ENCODE measurements at regions not wholly inside any gene's neighbourhood (a gene's known extent, or its start where the extent isn't known, plus 50 kb on each side); places are given as distances from the start of the nearest gene placed in this dataset.

DNA sequence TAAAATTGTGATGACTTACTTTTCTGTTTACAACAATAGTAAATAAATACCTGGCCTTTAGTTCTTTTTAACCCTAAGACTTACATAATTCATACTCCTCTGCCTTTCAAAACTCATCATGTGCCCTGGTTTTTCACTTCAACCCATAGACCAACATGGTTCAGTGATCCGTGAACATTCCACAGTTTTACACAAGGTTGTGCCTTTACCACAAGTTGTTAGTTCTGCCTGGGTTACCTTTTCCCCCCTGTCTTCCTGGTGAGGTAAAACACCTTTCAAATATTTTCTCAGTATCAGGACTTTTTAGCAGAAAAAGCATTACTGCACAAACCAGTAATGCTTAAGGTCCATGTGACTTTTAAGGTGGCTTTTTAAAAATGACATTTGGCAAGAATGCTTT lies 1466.4 kb downstream of the PLA2G4A start:
- no peak for DNase-seq (ENCODE audit: low spot score)

DNA sequence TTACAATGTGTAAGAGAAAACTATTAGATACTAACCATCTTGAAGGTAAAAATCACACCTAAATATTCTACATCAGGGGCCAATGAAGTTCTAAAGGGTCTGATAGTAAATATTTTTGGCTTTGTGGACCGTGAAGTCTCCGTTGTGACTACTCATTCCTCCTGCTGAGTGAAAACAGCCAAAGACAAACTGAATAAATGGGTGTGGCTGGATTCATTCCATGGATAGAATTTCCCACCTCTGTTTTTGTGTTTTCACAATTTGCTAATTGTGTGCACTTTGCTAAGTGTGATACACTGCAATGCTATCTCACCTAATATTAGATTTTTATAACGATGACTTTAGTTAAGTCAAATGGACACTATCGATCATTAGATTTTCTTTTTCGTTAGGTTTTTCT lies 1474.0 kb downstream of the PLA2G4A start:
- no peak for DNase-seq (ENCODE audit: low spot score)

DNA sequence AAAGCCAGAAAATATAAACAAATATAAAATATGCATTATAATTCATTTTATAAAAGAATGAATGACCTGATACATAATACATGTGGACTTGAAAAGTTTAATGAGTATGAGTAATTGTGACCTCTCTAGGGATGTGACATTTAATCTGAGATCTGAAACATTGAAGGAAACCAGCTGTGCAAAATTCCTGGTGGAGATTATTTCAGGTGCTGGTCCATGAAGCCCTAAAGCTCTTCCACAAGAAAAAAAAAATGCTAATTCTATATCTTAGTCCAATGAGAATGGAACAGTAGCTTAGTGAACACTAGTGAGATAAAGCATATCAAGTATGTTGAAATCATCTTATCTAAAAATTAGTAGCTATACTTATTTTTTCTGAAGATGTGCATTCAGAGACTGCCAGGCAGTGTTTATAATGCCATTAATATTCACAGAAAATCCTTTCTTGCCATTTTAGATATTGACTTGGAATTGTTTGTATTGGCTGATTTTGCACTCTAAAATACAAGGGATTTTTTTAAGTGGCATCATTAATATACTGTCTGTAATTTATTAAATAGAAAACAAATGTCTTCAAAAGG lies 1485.9 kb downstream of the PLA2G4A start:
- DNase-seq (ENCODE audit: low spot score) = no peak

DNA sequence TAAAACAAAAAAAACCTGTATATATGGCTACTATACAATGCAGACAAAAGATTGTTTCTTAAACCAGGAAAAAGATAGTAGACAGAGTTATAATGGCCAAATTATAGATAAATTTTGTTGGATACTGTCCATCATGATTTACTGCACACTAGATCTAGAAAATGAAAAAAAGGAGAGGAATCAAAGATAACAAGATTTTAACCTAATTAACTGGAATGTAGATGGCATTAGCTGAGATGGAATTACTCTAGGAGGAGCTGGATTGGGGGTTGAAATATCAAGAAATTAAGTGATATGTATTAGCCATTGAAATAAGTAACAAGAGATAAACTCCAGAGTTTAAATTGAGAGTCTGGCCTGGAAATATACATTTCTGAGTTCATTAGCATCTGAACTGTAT lies 1489.1 kb downstream of the PLA2G4A start:
- no peak for DNase-seq (ENCODE audit: low spot score)

DNA sequence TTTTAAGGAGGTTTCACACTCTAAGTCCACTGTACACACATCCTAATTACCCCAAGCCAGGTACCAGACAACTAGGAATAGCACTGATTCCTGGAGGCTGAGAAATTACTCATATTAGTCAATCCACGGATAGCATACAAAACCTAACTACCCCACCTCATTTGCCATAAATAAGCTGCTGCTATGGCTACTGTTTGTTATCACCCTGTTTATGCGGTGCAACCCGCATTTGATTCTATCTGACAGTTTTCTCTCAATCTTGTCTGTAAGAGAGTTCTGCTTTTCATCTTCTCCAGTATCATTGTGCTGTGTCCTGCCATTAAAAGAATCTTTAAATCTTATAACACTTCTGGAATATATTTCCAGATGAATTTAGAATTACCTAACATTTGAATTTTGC lies 1496.5 kb downstream of the PLA2G4A start:
- DNase-seq (ENCODE audit: low spot score) = no peak

DNA sequence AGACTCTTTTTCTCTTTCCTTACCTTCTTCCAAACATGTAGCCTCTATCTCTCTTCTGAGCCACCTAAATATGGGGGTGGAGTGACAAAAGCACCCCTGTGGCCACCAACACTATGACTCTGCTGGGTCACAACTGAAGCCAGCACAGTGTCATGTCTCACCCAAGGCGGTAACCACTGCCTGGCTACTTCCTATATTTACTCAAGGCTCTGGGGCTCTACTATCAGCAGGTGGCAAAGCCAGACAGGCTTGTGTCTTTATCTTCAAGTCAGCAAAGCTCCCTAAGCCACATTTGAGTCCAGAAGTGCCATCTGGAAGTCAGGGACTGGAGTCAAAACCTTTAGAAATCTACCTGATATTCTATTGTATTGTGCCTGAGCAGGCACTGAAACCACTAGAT lies 1515.2 kb downstream of the PLA2G4A start:
- no peak for DNase-seq (ENCODE audit: low spot score)

DNA sequence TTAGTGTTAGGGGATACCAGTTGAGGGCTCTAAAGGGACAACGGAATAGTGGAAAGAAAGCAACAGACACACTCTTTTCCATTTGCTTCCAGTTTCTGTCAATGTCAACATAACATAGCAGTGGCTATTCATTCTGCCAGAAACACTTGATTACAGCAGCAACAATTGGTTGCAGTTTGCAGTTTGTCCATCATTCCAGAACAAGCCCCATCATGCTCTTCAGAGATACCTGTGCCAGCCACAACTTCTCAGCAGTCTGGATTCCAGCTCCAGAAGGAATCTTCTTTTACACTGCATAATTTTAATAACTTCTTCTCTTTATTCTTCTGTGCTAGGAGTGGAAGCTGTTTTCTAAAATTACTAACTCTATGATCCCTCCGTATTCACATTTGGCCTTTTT lies 1521.4 kb downstream of the PLA2G4A start:
- no peak for DNase-seq (ENCODE audit: low spot score)

DNA sequence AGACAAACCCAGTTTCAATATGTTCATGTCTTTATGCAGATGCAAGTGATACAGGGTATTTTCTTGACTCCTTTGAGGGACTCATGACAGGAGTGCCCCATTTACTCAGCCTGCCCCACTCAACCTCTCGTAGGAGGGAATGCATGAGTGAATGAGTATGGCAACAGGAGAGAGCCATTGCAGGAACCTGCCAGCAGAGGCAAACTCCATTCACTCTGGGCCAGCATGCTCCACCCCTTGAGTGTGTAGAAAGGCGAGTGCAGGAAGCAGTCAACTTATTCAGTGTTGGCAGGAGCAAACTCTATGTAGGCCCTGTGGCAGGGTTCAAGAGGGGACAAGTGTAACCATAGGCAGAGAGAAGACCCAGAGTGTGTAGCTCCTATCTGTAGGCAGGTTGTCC lies 1526.3 kb downstream of the PLA2G4A start:
- DNase-seq (ENCODE audit: low spot score) = no peak

DNA sequence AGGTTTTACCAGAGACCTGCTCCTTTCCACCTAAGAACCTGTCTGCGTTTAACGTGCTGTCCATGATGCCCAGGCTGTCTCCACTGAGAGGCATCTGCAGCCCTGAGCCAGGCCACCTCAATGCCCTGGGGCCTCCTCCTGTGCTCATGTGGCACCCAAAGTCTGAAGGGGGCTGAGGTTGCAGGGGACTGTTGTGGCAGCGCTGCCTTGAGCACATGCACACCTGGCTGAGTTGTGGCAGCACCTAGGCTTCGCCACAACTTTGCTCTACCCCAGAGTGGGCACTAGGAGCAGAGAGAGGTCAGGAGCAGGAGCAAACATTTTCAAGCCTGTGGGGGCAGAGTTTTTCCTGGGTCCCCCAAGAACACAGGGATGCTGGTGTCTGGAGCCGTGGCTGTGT lies 1527.1 kb downstream of the PLA2G4A start:
- no peak for DNase-seq (ENCODE audit: low spot score)

DNA sequence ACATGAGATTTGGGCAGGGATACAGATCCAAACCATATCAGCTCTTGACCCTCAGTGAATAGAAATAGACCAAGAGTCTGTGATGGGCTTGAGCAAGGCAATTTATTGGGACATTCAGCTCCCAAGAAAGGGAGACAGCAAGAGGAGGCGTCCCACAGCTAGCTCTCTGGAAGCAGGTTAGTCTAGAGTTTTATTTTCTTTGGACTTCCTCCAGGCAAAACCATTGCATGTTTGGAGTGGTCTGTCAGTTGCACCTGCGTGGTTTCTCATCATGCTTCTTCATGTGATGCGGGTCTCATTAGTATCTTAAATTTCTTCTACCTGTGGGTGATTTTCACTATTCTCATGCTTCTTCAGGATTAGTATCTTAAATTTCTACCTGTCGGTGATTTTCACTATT lies 1530.6 kb downstream of the PLA2G4A start:
- no peak for DNase-seq (ENCODE audit: low spot score)

DNA sequence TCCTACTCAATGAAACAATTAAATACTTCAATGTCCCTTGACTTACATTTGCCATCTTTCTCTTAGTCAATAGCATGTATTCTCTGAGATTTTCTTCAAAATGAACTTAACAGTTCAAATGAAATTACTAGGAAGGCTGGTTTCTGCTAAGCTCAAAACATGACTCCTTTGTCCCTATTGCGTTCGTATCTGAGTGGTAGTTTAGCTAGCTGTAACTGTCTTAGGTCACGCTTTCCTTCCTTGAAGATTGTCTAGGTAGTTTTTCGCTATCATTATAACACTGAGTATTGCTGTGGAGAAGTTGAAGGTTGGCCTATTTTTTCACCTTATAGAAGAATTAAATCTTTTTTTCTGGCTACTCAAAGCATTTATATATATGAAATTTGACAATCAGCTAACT lies 1535.2 kb downstream of the PLA2G4A start:
- DNase-seq (ENCODE audit: low spot score) = no peak

DNA sequence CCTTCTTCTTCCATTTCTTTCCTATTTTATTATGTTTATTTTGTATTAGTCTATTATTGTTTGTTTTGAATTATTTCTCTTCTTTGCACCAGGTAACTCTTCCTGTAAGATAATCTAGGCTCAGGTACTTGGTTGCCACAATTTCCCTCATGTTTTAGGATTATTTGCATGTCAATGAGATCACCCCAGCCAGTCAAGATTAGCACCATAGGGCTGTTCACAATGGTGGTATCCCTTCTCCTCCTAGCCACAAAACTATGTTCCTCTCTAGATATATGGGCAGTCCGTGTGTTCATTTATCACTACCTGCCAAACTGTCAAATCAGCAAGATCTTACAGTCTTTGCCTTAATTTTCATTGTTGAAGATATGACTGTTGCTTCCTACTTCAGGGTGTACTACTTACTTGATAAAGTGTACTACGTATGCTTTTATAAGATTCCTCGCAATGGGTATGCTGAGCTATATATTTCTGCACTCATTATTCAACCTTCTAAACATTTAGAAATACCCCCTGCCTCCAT lies 1536.2 kb downstream of the PLA2G4A start:
- no peak for DNase-seq (ENCODE audit: low spot score)

DNA sequence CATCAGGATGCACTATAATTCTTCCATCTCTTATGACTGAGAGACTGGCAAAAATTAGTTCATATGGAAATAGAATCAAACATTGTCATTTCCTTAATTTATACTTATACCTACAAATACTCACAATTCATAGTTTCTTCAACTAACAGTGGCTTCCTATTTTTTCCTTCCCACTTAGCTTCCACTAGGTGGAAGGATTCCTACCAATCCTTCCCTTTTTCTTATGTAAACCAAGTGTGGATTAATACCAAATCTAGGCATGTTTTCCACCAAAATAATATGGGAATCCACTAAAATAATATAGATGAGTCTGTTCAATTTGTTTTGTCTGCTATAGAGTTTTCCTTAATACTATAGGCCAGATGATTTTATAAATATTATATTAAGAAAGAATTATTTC lies 1537.1 kb downstream of the PLA2G4A start:
- DNase-seq (ENCODE audit: low spot score) = no peak

DNA sequence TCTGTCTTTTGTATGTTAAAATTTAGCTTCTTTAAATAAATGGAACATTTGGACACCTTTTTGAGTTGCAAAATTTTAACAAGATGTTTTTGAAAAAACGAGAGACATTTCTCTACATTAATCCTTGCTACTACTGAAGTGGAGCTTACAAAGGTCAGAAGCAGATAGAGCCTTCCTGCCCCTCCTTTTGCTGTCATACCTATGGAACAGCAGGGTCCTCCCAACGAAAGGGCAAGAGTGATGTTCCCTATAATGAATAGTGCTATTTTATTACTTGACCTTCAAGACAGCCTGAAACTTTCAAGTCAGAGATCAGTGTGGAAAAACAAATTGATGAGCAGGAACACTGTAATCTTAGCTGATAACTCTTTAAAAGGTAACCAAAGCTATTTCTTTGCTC lies 1538.9 kb downstream of the PLA2G4A start:
- DNase-seq (ENCODE audit: low spot score) = no peak

DNA sequence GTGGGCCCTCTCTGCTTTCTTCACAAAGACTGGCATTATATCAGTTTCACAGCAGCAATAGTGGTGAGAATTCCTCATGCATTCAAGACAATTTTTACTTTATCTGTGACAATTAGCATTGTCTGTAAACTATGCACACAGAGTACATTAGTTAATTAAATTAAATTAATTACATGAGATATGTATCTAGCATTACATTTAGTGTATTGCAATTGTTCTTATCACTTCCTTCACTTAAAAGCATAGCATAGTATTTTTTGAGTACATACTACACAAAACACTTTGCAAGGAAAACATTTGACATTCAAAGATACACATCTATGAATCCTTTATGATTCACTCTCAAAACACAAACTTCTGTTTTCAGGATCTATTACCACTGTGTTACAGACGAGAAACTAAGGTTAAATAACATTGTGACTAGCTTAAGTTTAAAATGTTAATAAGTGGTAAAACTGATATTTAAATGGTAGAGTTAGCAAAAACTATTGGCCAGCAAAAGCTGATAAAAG lies 1542.6 kb downstream of the PLA2G4A start:
- no peak for DNase-seq (ENCODE audit: low spot score)

DNA sequence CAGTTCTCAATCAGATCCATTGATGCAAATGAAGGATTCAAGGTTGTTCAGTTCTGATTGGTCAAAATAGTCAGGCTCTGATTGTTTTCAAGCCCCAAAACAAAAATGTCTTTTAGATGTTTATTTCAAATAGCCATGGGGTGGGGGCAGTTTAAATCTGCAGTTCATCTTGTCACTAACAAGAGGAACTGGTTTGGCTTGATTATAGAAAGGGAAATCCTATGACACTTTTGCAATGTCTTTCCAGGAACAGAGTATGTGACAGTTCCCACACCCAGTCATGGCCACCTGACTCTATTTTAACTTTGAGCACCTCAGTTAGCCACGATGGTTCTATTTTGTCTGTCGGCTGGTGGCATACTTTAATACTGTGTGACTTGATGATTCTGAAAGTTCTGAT lies 1544.1 kb downstream of the PLA2G4A start:
- DNase-seq (ENCODE audit: low spot score) = no peak

DNA sequence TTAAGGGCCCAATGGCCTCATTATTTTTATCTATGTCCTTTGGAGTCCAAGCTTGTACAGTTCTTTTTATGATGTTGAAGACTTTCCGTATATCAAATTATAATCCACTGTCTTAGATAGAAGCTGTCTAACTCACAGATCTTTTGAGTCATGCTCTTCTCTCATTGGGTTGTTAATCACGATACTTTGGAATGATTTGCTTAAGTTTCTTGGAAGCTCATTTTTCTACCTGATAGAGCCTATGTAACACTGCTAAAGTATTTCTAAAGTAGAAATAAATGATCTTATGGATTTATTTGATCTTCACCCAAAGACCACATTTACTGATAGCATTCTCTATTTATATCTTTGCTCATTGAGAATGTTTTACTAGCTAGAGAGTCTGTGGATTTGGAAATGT lies 1554.1 kb downstream of the PLA2G4A start:
- no peak for DNase-seq (ENCODE audit: low spot score)

DNA sequence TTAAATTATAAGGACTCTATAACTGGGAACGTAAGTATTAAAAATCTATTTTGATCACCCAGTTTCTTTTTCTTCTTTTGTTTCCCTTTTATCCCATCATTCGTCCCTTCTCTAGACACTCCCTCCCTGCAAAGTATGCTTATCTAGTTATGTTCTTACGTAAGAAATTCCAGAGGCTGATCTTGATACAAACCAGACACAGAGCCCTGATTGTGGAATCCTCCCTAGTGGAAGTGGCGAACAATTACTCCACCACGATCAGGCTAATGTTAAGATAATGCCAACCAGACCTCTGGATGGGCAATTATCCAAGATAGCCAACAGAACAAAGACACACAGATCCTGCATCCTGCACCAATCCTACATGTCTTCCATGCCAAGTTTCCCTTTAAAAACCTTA lies 1557.4 kb downstream of the PLA2G4A start:
- no peak for DNase-seq (ENCODE audit: low spot score)

DNA sequence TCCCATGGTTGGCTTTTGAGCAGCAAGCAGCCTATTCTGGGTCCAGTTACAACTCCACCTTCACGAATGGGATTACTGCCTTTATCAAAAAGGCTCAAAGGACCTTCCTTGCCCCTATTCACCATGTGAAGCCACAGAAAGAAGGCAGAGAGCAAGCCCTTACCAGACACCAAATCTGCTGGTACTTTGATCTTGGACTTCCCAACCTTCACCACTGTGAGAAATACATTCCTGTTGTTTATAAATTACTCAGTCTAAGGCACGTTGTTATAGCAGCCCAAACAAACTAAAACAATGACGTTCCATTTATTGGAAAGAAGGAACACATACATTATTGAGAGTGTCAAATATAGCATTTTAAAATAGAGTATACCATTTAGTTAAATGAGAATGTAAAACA lies 1557.9 kb downstream of the PLA2G4A start:
- DNase-seq (ENCODE audit: low spot score) = no peak

DNA sequence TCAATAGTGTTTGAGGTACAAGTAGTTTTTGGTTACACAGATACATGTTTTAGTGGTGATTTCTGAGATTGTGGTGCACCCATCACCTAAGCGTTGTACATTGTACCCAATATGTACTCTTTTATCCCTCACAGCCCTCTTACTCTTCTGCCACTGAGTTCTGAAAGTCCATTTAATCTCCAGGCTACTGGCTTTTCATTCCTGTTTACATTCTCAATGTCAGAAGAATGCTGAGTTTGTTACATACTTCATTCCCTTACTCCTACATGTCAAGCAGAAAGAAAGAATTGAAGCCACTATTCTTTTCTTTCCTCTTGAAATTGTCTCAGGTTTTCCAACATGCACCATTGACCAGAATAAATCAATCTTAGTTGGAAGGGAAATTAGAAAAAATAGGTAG lies 1565.9 kb downstream of the PLA2G4A start:
- DNase-seq (ENCODE audit: low spot score) = no peak

DNA sequence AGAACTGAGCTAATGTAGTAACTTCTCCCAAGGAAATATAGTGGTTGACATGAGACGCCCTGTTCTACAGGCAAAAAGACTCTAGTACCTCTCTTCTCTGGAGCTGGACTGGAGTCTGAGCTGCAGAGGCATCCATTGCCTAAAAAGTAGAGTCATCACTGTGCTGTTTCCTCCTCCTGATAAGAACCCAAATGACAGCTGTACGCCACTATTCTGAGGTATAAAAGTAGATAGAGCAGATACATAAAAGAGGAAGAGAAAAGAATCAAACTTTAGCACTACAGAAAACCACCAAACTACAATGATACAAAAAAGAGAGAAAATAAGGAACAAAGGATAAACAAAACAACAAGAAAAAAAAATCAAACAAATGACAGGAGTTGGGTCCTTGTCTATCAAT lies 1568.8 kb downstream of the PLA2G4A start:
- no peak for DNase-seq (ENCODE audit: low spot score)

DNA sequence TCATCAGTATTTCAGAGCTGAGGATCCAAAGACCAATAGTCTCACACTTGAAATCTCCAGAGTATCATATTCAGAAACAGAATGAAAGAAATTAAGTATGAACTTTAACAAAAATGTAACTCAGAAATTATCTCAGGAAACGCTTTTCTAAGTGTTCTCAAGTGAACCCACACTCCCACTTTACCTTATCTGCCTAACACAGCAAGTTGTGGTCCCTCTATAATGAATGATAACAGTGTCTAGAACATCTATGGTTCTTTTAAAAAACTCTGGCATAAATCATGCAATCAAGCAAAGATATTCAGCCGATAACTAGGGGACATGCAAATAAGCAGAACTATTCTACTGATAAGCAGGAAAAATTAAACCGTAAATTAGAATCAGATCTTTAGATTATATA lies 1574.2 kb downstream of the PLA2G4A start:
- no peak for DNase-seq (ENCODE audit: low spot score)

DNA sequence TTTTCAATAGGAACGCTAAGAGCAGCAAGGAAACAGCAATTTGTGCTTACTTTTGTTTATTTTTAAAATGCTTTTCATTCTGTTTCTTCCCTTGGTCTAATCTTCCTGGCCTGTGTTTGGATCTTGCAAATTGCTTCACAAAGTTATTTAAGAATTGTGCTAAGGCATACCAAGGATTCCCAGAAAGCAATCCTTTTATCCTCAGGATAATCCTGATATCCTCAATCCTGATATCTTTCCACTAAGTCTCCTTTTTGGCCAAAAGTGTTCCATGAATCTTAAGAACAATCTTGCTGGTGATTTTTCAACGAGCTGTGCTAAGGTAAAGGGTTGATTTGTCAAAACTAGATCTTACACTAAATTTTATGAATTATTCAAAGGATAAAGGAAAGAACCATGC lies 1577.9 kb downstream of the PLA2G4A start:
- no peak for DNase-seq (ENCODE audit: low spot score)

DNA sequence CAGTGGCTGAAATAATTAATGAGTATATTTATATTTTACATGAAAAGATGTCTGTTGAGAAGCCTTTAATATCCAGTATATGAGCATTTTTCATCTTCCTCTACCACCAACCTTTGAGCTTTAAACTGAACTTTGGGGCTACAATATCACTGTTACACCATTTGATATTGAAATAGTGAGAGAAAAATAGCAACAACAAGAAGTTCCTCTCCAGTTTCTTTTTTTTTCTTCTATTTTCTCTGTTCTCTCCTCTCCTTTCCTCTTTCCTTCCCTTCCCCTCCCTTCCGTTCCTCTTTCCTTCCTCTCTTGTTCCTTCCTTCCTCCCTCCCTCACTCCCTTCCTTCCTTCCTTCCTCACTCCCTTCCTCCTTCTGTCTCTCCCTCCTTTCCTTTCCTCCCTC lies 1591.4 kb downstream of the PLA2G4A start:
- DNase-seq (ENCODE audit: low spot score) = no peak

DNA sequence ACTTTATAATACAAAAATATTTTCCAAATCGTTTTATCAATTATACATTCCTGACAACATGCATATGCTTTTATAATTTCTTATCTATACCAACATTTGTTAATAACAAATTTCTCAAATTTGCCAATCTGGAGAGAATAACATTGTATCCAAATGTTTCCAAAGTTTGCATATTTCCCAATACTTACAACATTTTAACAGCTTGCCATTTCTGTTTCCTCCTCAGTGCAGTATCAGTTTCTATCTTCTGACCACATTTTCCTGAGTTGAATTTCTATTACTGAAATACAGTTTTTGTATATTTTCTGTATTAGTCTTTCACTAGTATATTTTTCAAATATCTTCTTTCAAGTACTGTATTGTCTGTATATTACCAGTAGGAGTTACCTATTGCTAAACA lies 1594.3 kb downstream of the PLA2G4A start:
- no peak for DNase-seq (ENCODE audit: low spot score)
